ENCODE measurements at regions not wholly inside any gene's neighbourhood (a gene's known extent, or its start where the extent isn't known, plus 50 kb on each side); places are given as distances from the start of the nearest gene placed in this dataset.

DNA sequence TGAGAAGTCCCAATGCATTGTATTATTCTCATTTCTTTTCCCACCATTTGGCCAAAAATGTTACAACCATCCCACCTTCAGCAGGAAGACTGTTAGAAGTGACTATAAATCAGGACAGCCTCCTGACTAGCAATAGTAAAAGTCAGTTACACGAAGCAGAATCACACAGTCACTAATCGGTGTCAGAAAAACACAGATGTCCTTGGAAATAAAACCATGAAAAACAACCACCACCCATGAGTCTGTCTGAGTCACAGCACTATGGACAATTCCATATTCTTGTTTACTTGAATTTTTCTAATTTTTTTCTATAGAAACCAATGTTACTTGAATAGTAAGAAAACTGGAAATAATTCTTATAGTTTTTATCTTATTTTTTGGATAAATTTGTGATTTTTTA is 81.9 kb upstream of the FRMD4A start:
- TF ChIP-seq CTCF (IDR thresholded peaks at IDR 0.05; ENCODE audit: unreplicated experiment): no peak
- H3K9me3 Mint-ChIP-seq (ENCODE audit: low read depth, unreplicated experiment): no peaks in the 10 kb centered on the region
- H3K4me3 Mint-ChIP-seq (ENCODE audit: low read depth, unreplicated experiment): no peak overlapping the region
- no peak overlapping the region for H3K27ac Mint-ChIP-seq (ENCODE audit: unreplicated experiment)
- peaks cover 65% of the 10 kb centered on the region for H3K27me3 Mint-ChIP-seq (ENCODE audit: unreplicated experiment)
- no peaks in the 10 kb centered on the region for H3K36me3 Mint-ChIP-seq (ENCODE audit: insufficient read depth, unreplicated experiment)
- no peak for DNase-seq
- CTCF ChIA-PET: no interaction called here
- intact Hi-C loops (cut with micrococcal nuclease; ENCODE audit: unreplicated experiment): no loop called here
- H3K4me1 Mint-ChIP-seq (ENCODE audit: low read depth, unreplicated experiment): no peaks in the 10 kb centered on the region
- BruUV-seq (replicated peaks): no TSS peak

- DNase-seq: no peak
- CTCF ChIA-PET: no interaction called here
- no TSS peak for BruUV-seq (replicated peaks)
- TF ChIP-seq CTCF (IDR thresholded peaks at IDR 0.05; ENCODE audit: unreplicated experiment): no peak
- H3K27ac Mint-ChIP-seq (ENCODE audit: unreplicated experiment): no peak overlapping the region
- no peaks in the 10 kb centered on the region for H3K4me1 Mint-ChIP-seq (ENCODE audit: low read depth, unreplicated experiment)
- peaks cover 66% of the 10 kb centered on the region for H3K27me3 Mint-ChIP-seq (ENCODE audit: unreplicated experiment)
- intact Hi-C loops (cut with micrococcal nuclease; ENCODE audit: unreplicated experiment): no loop called here
- no peak overlapping the region for H3K4me3 Mint-ChIP-seq (ENCODE audit: low read depth, unreplicated experiment)
- H3K9me3 Mint-ChIP-seq (ENCODE audit: low read depth, unreplicated experiment): no peaks in the 10 kb centered on the region
- no peaks in the 10 kb centered on the region for H3K36me3 Mint-ChIP-seq (ENCODE audit: insufficient read depth, unreplicated experiment)
Observed at GRCh38 chr10:14409856-14410458, 79.2 kb upstream of the FRMD4A start.

- H3K4me1 Mint-ChIP-seq (ENCODE audit: low read depth, unreplicated experiment): no peaks in the 10 kb centered on the region
- CTCF ChIA-PET: interaction anchor here (0.8 kb wide), 1 partner anchor 38 kb away, joined by 3 read pairs; no protein-coding TSS in a partner anchor
- peaks cover 58% of the 10 kb centered on the region for H3K27me3 Mint-ChIP-seq (ENCODE audit: unreplicated experiment)
- intact Hi-C loops (cut with micrococcal nuclease; ENCODE audit: unreplicated experiment): no loop called here
- no peak for DNase-seq
- no TSS peak for BruUV-seq (replicated peaks)
- no peaks in the 10 kb centered on the region for H3K9me3 Mint-ChIP-seq (ENCODE audit: low read depth, unreplicated experiment)
- no peaks in the 10 kb centered on the region for H3K36me3 Mint-ChIP-seq (ENCODE audit: insufficient read depth, unreplicated experiment)
- no peak overlapping the region for H3K27ac Mint-ChIP-seq (ENCODE audit: unreplicated experiment)
- TF ChIP-seq CTCF (IDR thresholded peaks at IDR 0.05; ENCODE audit: unreplicated experiment): no peak
- no peak overlapping the region for H3K4me3 Mint-ChIP-seq (ENCODE audit: low read depth, unreplicated experiment)
Observed at GRCh38 chr10:14409247-14409646, 78.5 kb upstream of the FRMD4A start.

DNA sequence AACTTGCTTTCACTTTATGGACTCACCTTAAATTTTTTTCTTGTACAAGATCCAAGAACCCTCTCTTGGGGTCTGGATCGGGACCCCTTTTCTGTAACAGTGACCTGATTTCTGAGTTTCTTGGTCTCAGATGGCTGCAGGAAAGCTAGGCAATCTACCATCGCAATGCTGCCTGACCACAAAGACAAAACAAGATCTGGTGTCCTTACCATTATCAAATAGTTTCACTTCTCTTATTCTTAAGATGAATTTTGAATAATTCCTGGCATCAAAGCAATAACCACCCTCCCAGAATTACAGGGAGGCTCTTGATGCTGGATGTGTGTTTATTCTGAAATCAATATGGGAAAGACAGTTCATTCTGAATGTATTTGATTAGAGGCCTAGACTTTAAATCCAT is 77.4 kb upstream of the FRMD4A start:
- no peaks in the 10 kb centered on the region for H3K9me3 Mint-ChIP-seq (ENCODE audit: low read depth, unreplicated experiment)
- H3K36me3 Mint-ChIP-seq (ENCODE audit: insufficient read depth, unreplicated experiment): no peaks in the 10 kb centered on the region
- no peak overlapping the region for H3K4me3 Mint-ChIP-seq (ENCODE audit: low read depth, unreplicated experiment)
- no peaks in the 10 kb centered on the region for H3K4me1 Mint-ChIP-seq (ENCODE audit: low read depth, unreplicated experiment)
- CTCF ChIA-PET: interaction anchor here (0.8 kb wide), 1 partner anchor 39 kb away, joined by 3 read pairs; no protein-coding TSS in a partner anchor
- BruUV-seq (replicated peaks): no TSS peak
- no peak for DNase-seq
- H3K27ac Mint-ChIP-seq (ENCODE audit: unreplicated experiment): no peak overlapping the region
- H3K27me3 Mint-ChIP-seq (ENCODE audit: unreplicated experiment): peaks cover 47% of the 10 kb centered on the region
- intact Hi-C loops (cut with micrococcal nuclease; ENCODE audit: unreplicated experiment): no loop called here
- no peak for TF ChIP-seq CTCF (IDR thresholded peaks at IDR 0.05; ENCODE audit: unreplicated experiment)
